IMR-90 (cell line): ENCODE measurements at regions not wholly inside any gene's neighbourhood (a gene's known extent, or its start where the extent isn't known, plus 50 kb on each side); places are given as distances from the start of the nearest gene placed in this dataset.

Experiments used
- MAFK ChIP-seq: IDR thresholded peaks from 2 replicates; pipeline ENCODE4 v1.6.1; 2012; ENCODE audit warnings: low read depth, low read length, improper control_type of control experiment
- POLR2A ChIP-seq: IDR thresholded peaks from 2 replicates; pipeline ENCODE4 v1.6.1; 2012; ENCODE audit warnings: mild to moderate bottlenecking, low read depth, low read length
- TF ChIP-seq, protein P1 (sequence below): conservative IDR thresholded peaks from 2 replicates; pipeline ENCODE4 v1.5.1; 2012; ENCODE audit warnings: mild to moderate bottlenecking, low read depth, low read length, improper control_type of control experiment

DNA sequence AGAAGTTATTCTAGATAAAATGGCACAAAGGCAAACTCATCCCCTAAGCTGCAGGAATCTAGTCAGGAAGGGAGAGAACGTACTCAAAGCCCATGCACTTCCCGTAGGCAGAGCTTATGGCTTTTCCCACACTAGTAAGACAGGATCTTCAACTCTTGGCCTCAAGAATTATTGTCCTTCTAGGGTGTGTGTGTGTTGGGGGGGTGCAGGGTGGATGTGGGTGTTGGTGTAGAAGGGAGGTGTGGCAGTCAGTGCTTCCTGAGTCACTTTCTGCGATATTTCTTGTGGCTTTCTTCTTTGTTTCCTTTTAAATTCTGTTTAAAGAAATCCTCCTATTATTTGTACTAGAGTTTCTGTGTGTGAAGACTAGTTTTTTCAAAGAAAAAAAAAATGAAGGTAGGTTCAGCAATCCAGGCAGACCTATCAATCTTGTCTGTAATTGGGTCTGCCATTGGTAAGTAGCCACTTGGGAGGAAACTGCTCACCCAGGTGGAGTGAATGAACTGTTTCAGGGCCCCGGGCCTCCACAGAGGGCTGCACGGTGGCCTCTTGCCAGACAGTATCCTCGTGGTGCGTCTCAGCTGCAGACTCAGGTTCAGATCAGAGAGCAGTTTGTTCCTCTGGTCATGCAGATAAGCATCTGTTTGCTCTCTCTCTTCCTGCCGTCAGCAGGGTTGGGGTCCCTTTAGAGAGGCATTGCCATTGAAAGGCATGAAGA is 131.9 kb downstream of the NPR3 start:
- TF ChIP-seq MAFK (no peak), POLR2A (no peak)
- TF ChIP-seq, protein P1, sequence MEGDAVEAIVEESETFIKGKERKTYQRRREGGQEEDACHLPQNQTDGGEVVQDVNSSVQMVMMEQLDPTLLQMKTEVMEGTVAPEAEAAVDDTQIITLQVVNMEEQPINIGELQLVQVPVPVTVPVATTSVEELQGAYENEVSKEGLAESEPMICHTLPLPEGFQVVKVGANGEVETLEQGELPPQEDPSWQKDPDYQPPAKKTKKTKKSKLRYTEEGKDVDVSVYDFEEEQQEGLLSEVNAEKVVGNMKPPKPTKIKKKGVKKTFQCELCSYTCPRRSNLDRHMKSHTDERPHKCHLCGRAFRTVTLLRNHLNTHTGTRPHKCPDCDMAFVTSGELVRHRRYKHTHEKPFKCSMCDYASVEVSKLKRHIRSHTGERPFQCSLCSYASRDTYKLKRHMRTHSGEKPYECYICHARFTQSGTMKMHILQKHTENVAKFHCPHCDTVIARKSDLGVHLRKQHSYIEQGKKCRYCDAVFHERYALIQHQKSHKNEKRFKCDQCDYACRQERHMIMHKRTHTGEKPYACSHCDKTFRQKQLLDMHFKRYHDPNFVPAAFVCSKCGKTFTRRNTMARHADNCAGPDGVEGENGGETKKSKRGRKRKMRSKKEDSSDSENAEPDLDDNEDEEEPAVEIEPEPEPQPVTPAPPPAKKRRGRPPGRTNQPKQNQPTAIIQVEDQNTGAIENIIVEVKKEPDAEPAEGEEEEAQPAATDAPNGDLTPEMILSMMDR, result no peak
